ENCODE measurements at regions not wholly inside any gene's neighbourhood (a gene's known extent, or its start where the extent isn't known, plus 50 kb on each side); places are given as distances from the start of the nearest gene placed in this dataset.

DNA sequence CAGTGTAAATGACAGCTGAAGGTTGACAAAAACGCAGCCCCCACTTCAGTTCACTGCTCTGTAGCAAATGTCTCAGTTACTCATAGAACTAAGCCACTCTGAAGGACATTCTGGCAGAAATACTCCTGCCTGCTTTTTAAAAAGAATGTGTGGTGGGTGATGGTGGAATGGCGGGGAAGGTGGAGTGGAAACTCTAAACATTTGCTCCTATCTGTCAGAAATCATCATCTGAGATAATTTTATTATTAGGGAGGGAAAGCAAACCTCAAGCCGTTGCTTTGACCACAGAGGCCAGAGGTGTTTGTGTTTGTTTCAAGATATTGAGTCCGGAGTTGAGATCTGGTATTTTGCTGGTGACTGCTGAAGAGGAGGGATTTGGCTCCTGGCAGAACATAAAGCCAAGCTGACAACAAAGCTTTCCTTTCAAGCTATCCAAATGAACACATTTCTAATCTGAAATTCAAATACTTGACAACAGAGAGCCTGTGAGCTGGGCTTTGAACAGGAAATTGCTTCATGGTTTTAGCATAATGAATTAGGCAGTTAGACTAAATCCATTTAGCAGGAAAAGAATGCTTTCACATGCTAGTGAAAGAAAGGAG is 362.7 kb downstream of the CSNK1G3 start:
- DNase-seq (ENCODE audit: low read depth): no peak

DNA sequence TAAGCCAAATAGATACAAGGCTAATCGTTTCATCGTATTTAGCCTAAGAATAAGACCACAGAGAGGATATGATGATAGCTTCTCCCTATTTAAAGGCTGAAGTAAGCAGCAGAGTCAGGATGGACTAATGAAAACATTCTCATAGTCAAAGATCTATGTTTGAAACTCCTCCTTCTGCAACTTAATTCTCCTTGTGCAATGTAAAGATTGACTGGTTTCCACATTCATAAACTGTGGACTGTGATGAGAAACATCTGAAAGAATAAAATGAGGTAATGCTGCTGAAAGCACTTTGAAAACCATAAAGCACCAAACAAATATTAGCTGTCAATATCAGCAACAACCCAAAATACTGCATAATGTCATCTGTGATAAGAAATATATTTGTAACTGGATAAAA is 361.9 kb downstream of the CSNK1G3 start:
- DNase-seq (ENCODE audit: low read depth): no peak

DNA sequence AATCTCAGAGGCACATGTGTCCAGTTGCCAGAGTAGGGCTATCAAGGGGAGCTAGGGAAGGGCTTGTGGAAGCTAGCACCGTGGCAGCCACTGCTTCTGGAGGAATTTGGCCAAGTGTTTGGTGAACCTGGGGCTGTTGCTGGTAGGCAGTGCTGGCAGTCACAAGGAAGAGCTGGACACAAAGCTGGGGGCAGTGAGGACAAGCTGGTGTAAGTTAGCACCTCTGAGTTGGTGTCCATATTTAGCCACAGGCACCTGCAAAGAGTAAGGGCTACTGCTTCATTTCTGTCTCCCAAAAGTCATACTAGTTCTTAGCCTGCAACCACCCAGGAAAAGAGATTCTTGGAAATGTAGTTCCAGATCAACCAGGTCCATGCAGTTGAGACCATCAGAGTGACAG is 359.4 kb downstream of the CSNK1G3 start:
- no peak for DNase-seq (ENCODE audit: low read depth)

DNA sequence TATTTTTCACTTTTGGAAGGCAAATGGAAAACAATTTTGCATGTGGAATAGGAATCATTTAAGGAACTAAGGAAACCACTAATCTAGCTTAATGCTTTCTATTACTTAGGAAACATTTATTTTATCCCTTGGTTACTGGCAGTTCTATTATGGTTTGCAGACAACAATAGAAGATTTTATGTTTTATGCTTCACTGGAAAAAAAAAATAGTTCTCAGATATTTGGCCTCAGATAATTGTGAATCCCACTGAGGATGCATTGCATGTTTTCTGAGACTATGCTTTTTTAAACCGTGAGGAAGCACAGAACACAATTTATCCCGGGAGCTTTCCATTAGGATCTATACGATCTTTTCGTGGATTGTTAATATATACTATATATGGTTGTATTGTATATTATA is 356.9 kb downstream of the CSNK1G3 start:
- no peak for DNase-seq (ENCODE audit: low read depth)

DNA sequence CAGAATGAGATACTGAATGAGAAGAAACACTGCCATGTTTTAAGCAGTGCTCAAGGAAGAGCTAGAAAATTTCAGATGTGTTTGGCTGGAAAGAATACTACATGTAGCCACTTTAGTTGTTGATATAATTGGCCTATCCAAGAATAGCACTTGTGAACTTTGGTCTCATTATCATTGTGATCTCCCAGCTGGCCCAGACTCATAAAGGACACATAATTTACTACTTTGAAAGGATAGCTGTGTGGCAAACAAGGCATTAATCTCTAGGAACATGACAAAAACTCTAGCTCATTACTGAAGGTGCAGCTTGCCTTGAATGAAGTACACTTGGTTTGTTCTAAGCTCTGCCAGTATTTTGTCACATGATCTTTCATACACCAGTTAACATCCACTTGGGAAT is 356.3 kb downstream of the CSNK1G3 start:
- no peak for DNase-seq (ENCODE audit: low read depth)

DNA sequence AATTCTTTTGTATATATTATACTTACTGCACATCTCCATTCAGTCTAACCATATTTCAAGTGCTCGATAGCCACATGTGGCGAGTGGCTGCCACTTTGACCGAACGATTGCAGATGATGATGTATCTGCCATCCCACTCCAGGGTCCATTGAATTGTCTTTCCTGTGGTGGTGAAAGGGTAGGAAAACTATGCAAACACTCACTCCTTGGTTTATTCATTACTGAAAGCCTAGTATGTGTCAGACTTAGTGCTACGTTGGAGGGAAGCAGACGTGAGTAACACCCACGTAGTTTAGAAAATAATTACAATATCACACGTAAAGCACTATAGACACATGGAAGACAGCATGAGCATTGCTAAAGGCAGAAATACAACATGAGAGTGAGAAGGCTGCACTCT is 353.7 kb downstream of the CSNK1G3 start:
- no peak for DNase-seq (ENCODE audit: low read depth)

DNA sequence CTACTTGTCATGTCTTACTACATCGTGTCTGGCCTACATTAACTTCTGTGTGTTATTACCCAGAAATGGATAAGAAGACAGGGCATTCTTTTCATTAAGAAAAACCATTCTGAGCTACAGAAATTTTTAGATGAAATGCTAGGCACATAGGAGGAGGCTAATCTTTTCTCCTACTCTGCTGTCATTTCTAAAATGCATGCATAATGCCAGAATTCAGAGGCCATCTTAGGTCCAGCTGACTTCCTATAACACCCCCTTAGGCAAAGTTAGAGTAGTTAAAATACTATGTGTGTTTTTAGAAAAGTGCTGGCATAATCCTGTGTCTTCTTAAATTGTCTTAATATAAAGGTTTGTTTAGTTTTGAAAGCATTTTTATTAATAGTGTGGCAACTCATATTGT is 352.6 kb downstream of the CSNK1G3 start:
- DNase-seq (ENCODE audit: low read depth): no peak

DNA sequence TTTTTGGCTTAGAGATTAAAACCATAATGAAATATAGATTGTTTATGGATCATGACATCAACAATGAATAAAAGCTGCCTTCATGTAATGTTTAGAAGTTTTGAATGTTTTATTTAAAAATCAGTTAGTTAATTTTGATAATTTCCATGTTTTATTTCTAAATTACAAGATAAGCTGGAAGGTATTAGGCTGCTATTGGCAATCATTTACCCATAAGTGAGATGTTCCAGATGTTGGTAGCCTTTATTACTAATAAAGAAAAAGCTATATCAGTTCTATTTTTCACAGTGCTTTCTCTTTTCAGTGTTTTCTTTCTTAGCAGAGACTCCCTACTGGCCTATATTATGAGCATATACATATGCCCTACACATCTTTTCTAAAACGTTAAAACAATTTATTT is 347.0 kb downstream of the CSNK1G3 start:
- DNase-seq (ENCODE audit: low read depth): no peak

GRCh38 chr5:123856766-123857165 is 344.8 kb downstream of the CSNK1G3 start:
- no peak for DNase-seq (ENCODE audit: low read depth)

- DNase-seq (ENCODE audit: low read depth): no peak
These were observed 343.6 kb downstream of the CSNK1G3 start for GRCh38 chr5:123855609-123856008.

DNA sequence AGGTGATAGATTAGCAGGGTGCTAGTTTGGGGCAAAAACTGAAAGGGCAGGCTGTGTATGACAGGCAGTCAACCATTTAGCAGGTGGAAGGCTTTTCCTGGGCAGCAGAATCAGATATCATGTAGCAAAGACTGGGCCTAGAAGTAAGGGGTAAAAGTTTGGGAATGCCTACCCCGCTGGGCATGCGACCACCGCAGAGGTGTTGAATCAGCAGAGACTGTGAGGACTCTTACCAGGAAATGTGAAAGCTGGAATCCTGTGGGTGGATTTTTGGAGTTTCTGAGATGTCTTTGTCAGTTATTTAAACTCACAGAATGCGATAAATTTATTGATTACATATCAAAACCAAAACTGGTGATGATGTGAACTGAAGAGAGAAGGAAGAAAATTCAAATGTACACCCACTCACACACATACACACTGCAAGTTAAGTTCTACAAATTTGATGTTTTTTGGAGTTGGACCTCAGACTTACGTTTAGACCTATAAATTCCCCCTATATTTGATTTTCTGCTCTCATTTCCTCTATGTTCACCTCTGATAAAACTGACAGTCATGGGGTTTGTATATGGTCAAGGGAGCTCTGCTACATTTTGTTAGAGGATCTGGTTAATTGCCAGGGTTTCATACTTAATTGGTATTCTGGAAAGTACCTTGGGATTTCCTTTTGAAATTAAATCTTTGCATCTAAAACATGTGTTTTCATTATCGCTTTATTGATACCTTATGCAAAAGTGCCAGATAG is 333.6 kb downstream of the CSNK1G3 start:
- DNase-seq (ENCODE audit: low read depth): no peak

GRCh38 chr5:123844873-123845272 is 332.9 kb downstream of the CSNK1G3 start:
- no peak for DNase-seq (ENCODE audit: low read depth)

DNA sequence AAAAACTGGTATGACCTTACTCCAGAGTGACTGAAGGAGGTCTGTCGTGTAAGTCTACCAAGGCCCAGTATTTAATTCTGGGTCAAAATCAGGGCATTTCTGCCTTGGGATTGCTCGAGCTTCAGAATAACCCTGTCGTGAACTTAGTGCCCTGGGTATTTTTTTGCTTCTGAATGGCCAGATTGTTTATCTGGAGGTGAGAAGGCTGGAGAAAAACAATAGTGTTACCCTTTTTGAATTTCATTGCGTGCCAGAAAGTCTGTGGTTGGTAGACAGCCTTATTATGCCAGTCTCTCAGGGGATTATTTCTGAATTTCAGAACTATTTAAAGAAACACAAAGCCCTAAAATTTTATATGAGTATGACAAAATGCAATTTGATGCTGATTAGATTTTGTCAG is 323.4 kb downstream of the CSNK1G3 start:
- DNase-seq (ENCODE audit: low read depth): no peak

DNA sequence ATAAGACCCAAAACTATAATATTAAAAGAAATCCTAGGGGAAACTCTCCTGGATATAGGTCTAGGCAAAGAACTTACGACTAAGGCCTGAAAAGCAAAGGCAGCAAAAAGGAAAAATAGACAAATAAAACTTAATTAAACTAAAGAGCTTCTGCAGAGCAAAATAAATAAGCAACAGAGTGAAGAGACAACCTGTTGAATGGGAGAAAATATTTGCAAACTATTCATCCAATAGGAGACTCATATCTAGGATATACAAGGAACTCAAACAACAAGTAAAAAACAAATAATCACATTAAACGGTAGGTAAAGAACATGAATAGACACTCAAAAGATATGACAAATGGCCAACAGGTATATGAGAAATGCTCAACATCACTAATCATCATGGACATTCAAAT is 318.6 kb downstream of the CSNK1G3 start:
- DNase-seq (ENCODE audit: low read depth): no peak

GRCh38 chr5:123827811-123828210 is 315.8 kb downstream of the CSNK1G3 start:
- no peak for DNase-seq (ENCODE audit: low read depth)

DNA sequence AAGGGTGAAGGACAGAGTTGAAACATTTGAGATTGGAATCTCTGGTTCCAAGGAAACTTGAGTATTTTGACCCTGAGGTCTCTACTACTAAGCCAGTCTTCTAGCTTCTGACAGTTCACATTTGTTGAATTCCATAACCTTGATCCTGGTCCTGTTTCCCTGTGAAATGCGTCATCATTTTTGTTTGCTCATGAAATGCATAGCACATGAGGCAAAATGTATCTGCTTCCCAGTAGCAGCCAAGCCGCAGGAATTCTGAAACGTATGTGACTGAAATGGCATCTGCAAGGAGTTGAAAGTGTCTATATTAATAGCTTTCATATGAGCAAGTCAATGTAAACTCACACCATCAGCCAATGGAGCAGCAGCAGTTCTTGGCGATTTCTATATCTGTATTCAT is 307.9 kb downstream of the CSNK1G3 start:
- no peak for DNase-seq (ENCODE audit: low read depth)

DNA sequence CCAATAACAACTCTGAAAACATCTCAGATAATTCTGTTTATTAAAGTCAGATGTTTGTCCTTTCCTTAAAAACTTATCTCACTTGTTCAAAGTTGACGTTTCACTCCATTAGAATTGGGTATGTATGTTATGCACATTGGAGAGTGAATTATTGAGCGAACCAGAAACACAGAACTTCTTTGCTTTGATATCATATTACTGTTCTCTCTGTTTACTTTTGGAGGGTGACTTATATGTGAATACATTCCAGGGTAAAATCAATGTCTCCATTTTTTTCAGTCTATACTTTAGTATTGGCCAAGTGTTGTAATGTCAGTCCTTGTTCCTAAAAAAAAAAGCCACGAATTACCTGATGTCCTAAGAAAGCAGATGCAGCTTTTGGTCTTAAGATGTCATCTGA is 307.4 kb downstream of the CSNK1G3 start:
- no peak for DNase-seq (ENCODE audit: low read depth)

DNA sequence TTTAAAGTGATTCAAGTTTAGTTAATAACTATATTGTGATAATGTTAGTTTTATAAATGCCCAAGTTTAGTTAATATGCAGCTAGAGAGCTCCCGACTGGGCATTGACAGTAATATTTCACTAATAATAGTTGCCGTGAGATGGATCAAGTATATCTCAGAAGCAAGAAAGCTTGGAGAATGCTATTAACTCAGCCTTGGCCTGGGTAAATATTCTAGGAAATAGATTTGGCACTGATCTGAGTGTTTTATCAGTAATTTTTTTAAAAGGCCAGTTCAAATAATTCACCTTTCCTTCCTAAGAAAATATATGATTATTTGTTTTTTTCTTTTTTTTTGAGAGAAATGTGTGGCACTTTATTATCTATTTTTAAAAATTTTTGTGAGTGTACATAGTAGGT is 305.3 kb downstream of the CSNK1G3 start:
- DNase-seq (ENCODE audit: low read depth): no peak

GRCh38 chr5:123814801-123815470 is 303.0 kb downstream of the CSNK1G3 start:
- no peak for DNase-seq (ENCODE audit: low read depth)

DNA sequence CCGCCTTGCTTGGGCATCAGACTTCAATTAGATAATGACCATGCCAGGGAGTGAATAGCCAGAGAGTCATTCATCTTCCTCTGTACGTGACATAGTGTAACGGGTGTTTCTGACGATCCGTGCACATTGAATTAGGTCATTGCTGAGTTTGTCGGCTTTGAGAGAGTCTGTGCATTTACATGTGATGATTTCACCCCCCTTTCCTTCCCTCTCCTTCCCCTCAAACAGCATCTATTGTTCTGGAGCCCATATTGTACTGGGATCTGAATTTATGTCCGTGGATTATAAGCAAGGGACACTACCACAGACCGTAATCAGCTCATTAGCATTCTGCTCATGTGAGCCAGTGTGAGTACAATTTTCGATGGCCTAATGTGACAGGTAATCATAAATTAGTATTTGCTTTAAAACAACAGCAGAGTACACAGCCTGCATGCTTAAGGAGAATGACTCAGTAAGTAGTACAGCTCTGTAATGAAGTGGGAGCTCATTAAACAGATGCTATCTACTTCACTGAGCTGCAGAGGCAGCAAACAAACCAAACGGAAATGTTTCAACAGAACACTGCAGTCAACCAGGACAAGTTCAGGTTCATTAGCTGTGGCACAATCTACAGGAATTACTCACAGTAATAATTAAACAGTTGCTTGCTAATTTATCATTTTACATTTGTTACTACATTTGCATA is 302.1 kb downstream of the CSNK1G3 start:
- DNase-seq (ENCODE audit: low read depth): no peak

GRCh38 chr5:123813264-123813663 is 301.3 kb downstream of the CSNK1G3 start:
- DNase-seq (ENCODE audit: low read depth): no peak

GRCh38 chr5:123811831-123812230 is 299.9 kb downstream of the CSNK1G3 start:
- no peak for DNase-seq (ENCODE audit: low read depth)

DNA sequence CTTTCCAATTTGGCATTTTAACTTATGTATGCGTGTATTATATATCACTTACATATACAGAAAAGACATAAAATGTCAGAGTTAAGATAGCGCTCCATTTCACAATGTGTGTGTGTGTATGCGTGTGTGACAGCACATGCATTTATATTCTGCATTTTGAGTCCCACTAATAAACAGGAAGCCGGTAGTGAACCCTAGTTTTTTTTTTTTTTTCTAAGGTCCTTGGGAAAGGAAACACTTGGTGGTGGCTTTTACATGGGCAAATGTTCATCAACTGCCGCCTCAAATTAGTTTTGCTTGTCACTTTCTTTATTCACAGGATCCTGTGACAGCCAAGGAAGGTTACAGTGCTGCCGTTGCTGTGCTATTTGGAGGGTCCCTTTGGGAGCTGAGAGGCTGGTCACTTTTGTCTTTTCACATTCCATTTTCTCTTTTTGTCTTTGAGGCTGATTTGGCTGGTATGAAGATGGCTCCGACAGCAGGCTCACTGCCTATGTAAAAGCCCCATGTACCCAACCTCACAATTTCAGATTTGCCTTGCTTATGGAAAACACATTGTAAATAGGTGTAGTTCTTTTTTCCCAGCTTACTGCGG is 298.9 kb downstream of the CSNK1G3 start:
- DNase-seq (ENCODE audit: low read depth): no peak

Data from CMK (cell line).